NCI-H2227 (cell line): ENCODE measurements at regions not wholly inside any gene's neighbourhood (a gene's known extent, or its start where the extent isn't known, plus 50 kb on each side); places are given as distances from the start of the nearest gene placed in this dataset.
"Not testable (repeated sequence)": the region's sequence is repeated elsewhere in the genome, so short reads cannot be mapped to it uniquely, and the experiment has no call there.

ENCODE experiments used
- DNase-seq: peaks from one replicate; lab custom pipeline; 2025; ENCODE audit not compliant: unreplicated experiment; lab: John Stamatoyannopoulos, UW

- no peak for DNase-seq
Measured at GRCh38 chr4:138522366-138522765, 280.2 kb upstream of the SLC7A11 start.

GRCh38 chr4:138521809-138522208, 279.7 kb upstream of the SLC7A11 start:
- DNase-seq: no peak

GRCh38 chr4:138519436-138519835, 277.3 kb upstream of the SLC7A11 start:
- no peak for DNase-seq

GRCh38 chr4:138513535-138513934, 271.4 kb upstream of the SLC7A11 start:
- no peak for DNase-seq

GRCh38 chr4:138512756-138513155, 270.6 kb upstream of the SLC7A11 start:
- DNase-seq: no peak

- no peak for DNase-seq
Measured at GRCh38 chr4:138510053-138510452, 267.9 kb upstream of the SLC7A11 start.

GRCh38 chr4:138509346-138509745, 267.2 kb upstream of the SLC7A11 start:
- no peak for DNase-seq

GRCh38 chr4:138507522-138507921, 265.4 kb upstream of the SLC7A11 start:
- no peak for DNase-seq

GRCh38 chr4:138501614-138502013, 259.5 kb upstream of the SLC7A11 start:
- DNase-seq: no peak

GRCh38 chr4:138500869-138501268, 258.7 kb upstream of the SLC7A11 start:
- no peak for DNase-seq

- no peak for DNase-seq
Measured at GRCh38 chr4:138499627-138500026, 257.5 kb upstream of the SLC7A11 start.

GRCh38 chr4:138494931-138495330, 252.8 kb upstream of the SLC7A11 start:
- DNase-seq: no peak

- DNase-seq: no peak
Measured at GRCh38 chr4:138494116-138494515, 252.0 kb upstream of the SLC7A11 start.

GRCh38 chr4:138492176-138492575, 250.0 kb upstream of the SLC7A11 start:
- no peak for DNase-seq

- DNase-seq: no peak
Measured at GRCh38 chr4:138488533-138488932, 246.4 kb upstream of the SLC7A11 start.

- DNase-seq: no peak
Measured at GRCh38 chr4:138487670-138488069, 245.5 kb upstream of the SLC7A11 start.

- no peak for DNase-seq
Measured at GRCh38 chr4:138487230-138487629, 245.1 kb upstream of the SLC7A11 start.

- no peak for DNase-seq
Measured at GRCh38 chr4:138485498-138485897, 243.3 kb upstream of the SLC7A11 start.

- no peak for DNase-seq
Measured at GRCh38 chr4:138475116-138475515, 233.0 kb upstream of the SLC7A11 start.

GRCh38 chr4:138473339-138473738, 231.2 kb upstream of the SLC7A11 start:
- DNase-seq: no peak

GRCh38 chr4:138460477-138461414, 218.6 kb upstream of the SLC7A11 start:
- DNase-seq: no peak

GRCh38 chr4:138458751-138459150, 216.6 kb upstream of the SLC7A11 start:
- DNase-seq: no peak

GRCh38 chr4:138456349-138456748, 214.2 kb upstream of the SLC7A11 start:
- not testable (repeated sequence) for DNase-seq
